ENCODE measurements at regions not wholly inside any gene's neighbourhood (a gene's known extent, or its start where the extent isn't known, plus 50 kb on each side); places are given as distances from the start of the nearest gene placed in this dataset.

- Histone ChIP-seq H3K79me1 (ENCODE audit: insufficient read depth, low read depth, low read length, poor library complexity, severe bottlenecking) (no peaks in the 10 kb centered on the region), H3K18ac (ENCODE audit: insufficient read length, low read depth, low read length) (no peak overlapping the region), H3K56ac (ENCODE audit: insufficient read length, low read depth, low read length) (no peak overlapping the region), H4K5ac (ENCODE audit: insufficient read length, low read depth, low read length) (no peak overlapping the region), H3T11ph (ENCODE audit: low read length) (no peak overlapping the region), H2BK15ac (ENCODE audit: low read depth, low read length) (no peak overlapping the region), H3K23me2 (ENCODE audit: insufficient read length, low read depth, low read length, poor library complexity, severe bottlenecking) (no peaks in the 10 kb centered on the region), H4K8ac (replicated peaks; ENCODE audit: insufficient read length, low read depth, low read length) (no peak overlapping the region), H3K9ac (ENCODE audit: extremely low read depth, insufficient read length, low read length) (no peak overlapping the region), H2BK5ac (ENCODE audit: insufficient read length, low read length) (no peak overlapping the region), H2BK120ac (ENCODE audit: low read depth, low read length, poor library complexity, severe bottlenecking) (no peak overlapping the region), H3K9me3 (ENCODE audit: control insufficient read depth, low read depth, low read length) (no peaks in the 10 kb centered on the region), H4K20me1 (ENCODE audit: control insufficient read depth, insufficient read depth, insufficient read length) (no peaks in the 10 kb centered on the region), H2BK12ac (ENCODE audit: insufficient read length, low read depth, low read length) (no peak overlapping the region), H3K27ac (ENCODE audit: insufficient read length, low read depth, low read length) (no peak overlapping the region), H2BK20ac (ENCODE audit: low read depth, low read length, poor library complexity, severe bottlenecking) (no peak overlapping the region), H2AFZ (ENCODE audit: low read length) (no peak overlapping the region), H4K91ac (ENCODE audit: insufficient read length, low read depth, low read length) (no peak overlapping the region), H3K79me2 (ENCODE audit: insufficient read depth, low read length) (no peaks in the 10 kb centered on the region), H2AK5ac (ENCODE audit: insufficient read length, low read length) (no peak overlapping the region), H3K4me2 (ENCODE audit: insufficient read depth, insufficient read length, low read length) (no peak overlapping the region), H3K4ac (ENCODE audit: low read depth, low read length) (no peak overlapping the region), H3K27me3 (ENCODE audit: insufficient read depth, low read length) (no peaks in the 10 kb centered on the region), H3K14ac (ENCODE audit: insufficient read depth, low read length) (no peak overlapping the region), H3K23ac (ENCODE audit: insufficient read length, low read depth, low read length) (no peak overlapping the region), H3K4me1 (ENCODE audit: insufficient read depth, low read length) (no peaks in the 10 kb centered on the region)
- WGBS (ENCODE audit: extremely low coverage, insufficient read length, low lambda C conversion rate): no CpG with 5 or more reads among the region's 8 CpGs
- no peak for TF ChIP-seq CTCF (conservative IDR thresholded peaks at IDR 0.05)
- H3K9me3 Mint-ChIP-seq: no peaks in the 10 kb centered on the region; a peak in 1 of 5 replicates
- no peak overlapping the region for H3K4me3 Mint-ChIP-seq
- no peaks in the 10 kb centered on the region for H3K27me3 Mint-ChIP-seq (ENCODE audit: low read depth)
- peaks cover 17 to 21% of the 10 kb centered on the region in 2 experiments for H3K4me1 Mint-ChIP-seq
- no peak for DNase-seq
- no peak overlapping the region for H3K27ac Mint-ChIP-seq
- H3K36me3 Mint-ChIP-seq (ENCODE audit: insufficient read depth in 1 of 3, low read depth in 3 of 3): no peaks in the 10 kb centered on the region
These were observed 103.6 kb upstream of the CCDC91 start for GRCh38 chr12:28086521-28087155.

All from H9 (cell line).